LNCaP clone FGC (cell line): ENCODE measurements at regions not wholly inside any gene's neighbourhood (a gene's known extent, or its start where the extent isn't known, plus 50 kb on each side); places are given as distances from the start of the nearest gene placed in this dataset.

Experiments used
- DNase-seq: peaks from one replicate; pipeline ENCODE4 v3.0.0-alpha.2; 2011; ENCODE audit warnings: low read depth
- H3K4me3 ChIP-seq: 2 replicates; pipeline ENCODE4 v1.5.1; 2011; ENCODE audit warnings: mild to moderate bottlenecking, low read depth, low read length, control low read depth
- TF ChIP-seq, protein P1 (sequence below): IDR thresholded peaks from 2 replicates; pipeline ENCODE4 v1.5.1; 2012; ENCODE audit warnings: mild to moderate bottlenecking; ENCODE audit not compliant: control insufficient read depth, insufficient read depth; ENCODE audit errors: extremely low read depth

DNA sequence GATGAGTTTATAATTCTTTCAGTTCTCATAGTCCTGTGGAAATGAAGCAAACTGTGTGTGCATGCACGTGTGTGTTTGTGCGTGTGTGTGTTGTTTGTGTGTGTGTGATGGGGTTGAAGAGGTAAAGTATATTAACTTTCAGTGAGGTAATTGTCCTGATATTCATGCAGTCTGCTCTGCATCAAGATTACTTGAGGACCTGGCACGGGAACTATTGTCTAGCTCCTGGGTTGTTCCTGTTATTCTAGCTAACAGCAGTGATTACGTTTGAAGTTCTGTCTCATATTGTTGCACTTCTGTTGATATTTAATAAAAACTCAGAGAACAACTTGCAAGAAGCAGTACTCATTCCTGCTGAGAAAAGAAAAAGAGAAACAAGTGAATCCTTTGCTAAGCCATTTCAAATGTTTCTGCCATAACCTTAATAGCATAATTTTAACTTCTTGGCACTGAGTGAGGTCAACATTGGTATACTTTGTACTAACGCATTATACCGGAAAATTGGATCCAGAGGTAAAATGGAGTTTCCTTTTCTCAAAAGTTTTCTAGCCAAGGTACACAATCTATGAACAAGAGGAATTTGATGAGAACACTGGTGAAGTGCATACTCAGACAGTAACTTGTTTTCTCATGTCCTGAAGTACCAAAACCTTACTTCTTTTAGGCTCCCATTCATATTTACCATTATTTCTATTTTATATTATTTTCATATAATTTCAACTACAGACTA is 113.2 kb downstream of the SPCS3 start:
- H3K4me3 ChIP-seq: no peak overlapping the region
- TF ChIP-seq, protein P1, sequence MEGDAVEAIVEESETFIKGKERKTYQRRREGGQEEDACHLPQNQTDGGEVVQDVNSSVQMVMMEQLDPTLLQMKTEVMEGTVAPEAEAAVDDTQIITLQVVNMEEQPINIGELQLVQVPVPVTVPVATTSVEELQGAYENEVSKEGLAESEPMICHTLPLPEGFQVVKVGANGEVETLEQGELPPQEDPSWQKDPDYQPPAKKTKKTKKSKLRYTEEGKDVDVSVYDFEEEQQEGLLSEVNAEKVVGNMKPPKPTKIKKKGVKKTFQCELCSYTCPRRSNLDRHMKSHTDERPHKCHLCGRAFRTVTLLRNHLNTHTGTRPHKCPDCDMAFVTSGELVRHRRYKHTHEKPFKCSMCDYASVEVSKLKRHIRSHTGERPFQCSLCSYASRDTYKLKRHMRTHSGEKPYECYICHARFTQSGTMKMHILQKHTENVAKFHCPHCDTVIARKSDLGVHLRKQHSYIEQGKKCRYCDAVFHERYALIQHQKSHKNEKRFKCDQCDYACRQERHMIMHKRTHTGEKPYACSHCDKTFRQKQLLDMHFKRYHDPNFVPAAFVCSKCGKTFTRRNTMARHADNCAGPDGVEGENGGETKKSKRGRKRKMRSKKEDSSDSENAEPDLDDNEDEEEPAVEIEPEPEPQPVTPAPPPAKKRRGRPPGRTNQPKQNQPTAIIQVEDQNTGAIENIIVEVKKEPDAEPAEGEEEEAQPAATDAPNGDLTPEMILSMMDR: no peak
- DNase-seq: no peak

DNA sequence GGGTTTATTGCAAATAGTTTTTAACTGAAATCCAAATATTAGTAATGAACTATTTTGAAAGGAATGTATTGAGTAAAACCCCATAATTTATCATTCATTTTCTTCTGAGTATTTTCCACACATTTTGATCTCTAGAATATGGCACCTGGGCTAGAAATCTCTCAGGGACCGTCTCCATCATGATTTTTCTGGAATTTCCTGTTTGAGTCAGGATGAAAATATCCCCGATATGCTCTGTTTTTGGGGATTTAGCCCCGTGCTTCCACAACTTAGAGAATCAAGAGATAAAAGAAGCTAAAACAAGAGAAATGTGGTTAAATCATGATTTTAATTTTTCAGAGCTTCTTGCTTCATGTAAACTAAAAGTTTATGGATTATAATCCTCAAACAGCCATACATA is 114.2 kb downstream of the SPCS3 start:
- TF ChIP-seq, protein P1: no peak
- no peak overlapping the region for H3K4me3 ChIP-seq
- DNase-seq: no peak

DNA sequence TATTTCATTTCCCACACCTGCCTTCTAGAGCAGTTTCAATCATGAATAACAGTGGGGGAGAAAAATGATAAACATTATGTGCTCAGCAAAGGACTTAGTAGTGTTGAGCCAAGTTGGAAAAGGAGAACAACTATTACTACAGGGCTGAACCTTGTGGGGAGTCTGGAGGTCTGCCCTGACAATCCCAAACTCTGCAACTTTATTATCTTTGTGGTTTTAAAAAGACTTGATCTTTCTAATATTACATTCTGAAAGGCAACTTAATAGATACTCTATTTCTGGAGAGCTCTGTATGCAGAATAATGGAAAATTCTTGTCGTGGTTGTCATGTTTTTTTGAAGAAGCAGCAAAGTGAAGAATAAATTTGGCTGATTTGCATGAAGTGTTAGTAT is 116.1 kb downstream of the SPCS3 start:
- DNase-seq: no peak
- no peak overlapping the region for H3K4me3 ChIP-seq
- TF ChIP-seq, protein P1: no peak

DNA sequence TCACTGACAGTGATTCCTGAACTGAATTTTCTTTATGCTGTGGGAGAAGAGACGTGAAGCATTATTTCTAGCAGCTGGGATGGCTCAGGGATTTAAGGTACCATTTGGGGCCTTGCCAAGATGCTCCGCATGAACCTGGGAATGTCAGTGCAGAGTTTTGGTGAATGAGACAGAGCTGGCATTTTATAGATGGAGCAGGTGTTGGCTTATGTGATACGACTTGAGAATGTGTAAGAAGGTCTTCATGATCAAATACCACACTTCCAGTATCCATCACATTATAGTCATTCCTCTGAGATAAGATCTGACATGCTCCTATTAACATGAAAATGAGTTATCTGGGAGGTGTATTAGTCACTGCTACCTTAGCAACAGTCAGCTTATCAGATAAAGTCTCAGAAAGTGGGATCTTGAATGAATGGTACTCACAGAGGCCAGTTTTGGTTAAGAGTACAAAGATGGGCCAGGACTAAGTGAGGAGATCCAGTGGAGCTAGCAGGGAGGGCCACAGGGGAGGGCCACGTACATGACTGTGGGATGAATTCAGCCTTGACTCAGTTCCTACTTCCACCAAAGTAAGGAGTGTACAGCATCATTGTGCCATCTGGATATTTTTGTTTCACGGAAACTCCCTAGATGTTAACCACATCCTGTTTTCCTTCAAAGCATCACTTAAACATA is 116.7 kb downstream of the SPCS3 start:
- no peak for DNase-seq

DNA sequence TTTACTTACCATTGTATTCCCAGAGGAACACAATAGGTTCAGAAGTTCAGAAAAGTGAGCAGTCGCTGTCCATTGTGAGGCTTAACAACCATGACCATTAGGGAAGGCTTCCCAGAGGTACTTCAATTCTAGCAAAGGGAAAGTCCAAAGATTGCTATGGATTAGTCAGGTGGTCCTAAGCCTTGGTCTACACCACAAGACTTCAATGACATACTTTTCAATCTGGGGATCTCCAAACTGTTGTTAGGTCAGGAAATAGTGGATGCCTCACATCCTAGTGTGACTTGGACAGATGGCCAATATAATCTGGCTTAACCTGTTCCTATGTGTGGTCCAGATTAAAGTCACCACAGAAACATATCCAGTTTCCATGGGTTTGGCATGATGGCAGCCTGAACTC is 118.0 kb downstream of the SPCS3 start:
- TF ChIP-seq, protein P1: no peak
- no peak for DNase-seq
- H3K4me3 ChIP-seq: no peak overlapping the region

More for the DNA sequence above, 116.7 kb downstream of the SPCS3 start:
- TF ChIP-seq, protein P1: no peak
- H3K4me3 ChIP-seq: no peak overlapping the region

DNA sequence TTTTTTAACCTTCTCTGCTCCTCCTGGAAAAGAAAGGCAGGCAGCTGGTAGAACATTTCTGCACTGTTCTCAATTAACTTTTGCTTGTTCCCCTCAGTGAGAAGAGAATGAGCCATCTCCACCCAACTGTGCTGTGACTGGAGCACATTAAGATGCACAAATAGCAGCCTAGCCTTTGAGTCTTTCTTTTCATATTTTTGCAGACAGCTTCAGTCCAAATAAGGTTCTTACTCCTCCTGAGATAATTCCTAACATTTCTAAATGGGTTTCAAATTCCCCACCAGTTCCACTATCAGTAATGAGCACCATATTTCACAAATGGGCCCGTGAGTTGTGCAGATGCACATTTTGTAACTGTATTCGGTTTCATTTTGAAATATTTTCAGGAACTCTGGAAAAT is 118.6 kb downstream of the SPCS3 start:
- TF ChIP-seq, protein P1: no peak
- DNase-seq: no peak
- no peak overlapping the region for H3K4me3 ChIP-seq
